ENCODE measurements at regions not wholly inside any gene's neighbourhood (a gene's known extent, or its start where the extent isn't known, plus 50 kb on each side); places are given as distances from the start of the nearest gene placed in this dataset.

DNA sequence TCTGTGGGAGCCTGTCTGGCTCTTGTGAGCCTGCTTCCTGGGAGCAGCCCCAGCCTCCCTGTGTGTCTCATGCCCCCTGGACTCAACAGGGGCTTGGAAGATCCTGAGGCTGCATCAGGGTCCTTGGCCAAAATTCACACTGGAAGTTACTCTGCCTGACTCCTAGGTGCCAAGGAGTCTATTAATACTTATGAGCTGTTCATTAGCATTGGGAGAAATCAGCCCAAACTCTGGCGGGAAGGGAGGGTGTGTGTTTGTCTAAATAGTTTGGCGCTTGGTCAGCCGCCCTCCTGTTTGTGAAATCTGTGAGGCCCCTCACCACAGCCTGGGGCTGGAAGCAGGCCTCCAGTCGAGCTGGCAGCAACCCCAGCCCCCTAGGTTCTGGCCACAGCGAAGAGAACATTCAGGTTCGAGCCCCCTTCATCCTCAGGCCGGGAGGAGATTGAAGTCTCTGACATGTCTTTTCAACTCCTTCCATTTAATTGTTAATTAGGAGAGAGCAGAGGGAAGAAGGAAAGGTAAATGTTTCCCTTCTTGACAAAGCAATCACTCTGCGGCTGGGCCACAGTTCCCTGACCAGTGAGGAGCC, 82.1 kb upstream of the F3 start:
- BruUV-seq (replicated peaks): no TSS peak
- intact Hi-C loops (cut with micrococcal nuclease; ENCODE audit: unreplicated experiment): loop anchor here (1.0 to 5.0 kb wide), 3 partner anchors 19 to 179 kb away; partner anchors contain the start of gene F3

DNA sequence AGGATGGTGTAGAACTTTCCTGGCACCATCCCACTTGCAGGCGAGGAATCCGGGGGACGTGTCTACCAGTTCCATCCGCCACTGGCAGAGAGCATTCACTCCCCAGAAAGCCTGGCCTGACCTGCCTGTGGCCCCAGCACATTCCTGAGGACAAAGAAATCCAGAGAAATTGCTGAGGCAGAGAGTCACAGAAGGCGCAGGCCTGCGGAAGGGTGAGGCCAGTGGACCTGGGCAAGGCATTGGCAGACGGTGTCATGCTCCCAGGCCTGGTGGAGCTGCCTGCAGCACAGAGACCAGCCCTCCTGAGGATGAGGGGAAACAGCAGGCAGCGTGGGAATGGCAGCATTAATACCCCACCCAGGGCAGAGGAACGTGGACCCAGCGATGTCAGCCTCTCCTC, 81.2 kb upstream of the F3 start:
- peaks cover 41% of the 10 kb centered on the region for H3K36me3 Mint-ChIP-seq (ENCODE audit: insufficient read depth, unreplicated experiment)
- H3K4me3 Mint-ChIP-seq (ENCODE audit: low read depth, unreplicated experiment): peak overlapping the region; percentile 55
- peak overlapping the region; percentile 99 for H3K27ac Mint-ChIP-seq (ENCODE audit: unreplicated experiment)
- peaks cover 63% of the 10 kb centered on the region for H3K4me1 Mint-ChIP-seq (ENCODE audit: low read depth, unreplicated experiment)
- TF ChIP-seq, protein P1, sequence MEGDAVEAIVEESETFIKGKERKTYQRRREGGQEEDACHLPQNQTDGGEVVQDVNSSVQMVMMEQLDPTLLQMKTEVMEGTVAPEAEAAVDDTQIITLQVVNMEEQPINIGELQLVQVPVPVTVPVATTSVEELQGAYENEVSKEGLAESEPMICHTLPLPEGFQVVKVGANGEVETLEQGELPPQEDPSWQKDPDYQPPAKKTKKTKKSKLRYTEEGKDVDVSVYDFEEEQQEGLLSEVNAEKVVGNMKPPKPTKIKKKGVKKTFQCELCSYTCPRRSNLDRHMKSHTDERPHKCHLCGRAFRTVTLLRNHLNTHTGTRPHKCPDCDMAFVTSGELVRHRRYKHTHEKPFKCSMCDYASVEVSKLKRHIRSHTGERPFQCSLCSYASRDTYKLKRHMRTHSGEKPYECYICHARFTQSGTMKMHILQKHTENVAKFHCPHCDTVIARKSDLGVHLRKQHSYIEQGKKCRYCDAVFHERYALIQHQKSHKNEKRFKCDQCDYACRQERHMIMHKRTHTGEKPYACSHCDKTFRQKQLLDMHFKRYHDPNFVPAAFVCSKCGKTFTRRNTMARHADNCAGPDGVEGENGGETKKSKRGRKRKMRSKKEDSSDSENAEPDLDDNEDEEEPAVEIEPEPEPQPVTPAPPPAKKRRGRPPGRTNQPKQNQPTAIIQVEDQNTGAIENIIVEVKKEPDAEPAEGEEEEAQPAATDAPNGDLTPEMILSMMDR (IDR thresholded peaks at IDR 0.05; ENCODE audit: unreplicated experiment): no peak
- peak; percentile 87 for DNase-seq
- no TSS peak for BruUV-seq (replicated peaks)
- peaks cover 10% of the 10 kb centered on the region for H3K9me3 Mint-ChIP-seq (ENCODE audit: low read depth, unreplicated experiment)
- CTCF ChIA-PET: interaction anchor here (0.8 to 1.9 kb wide), 7 partner anchors 12 to 181 kb away, joined by 3 to 11 read pairs (median 5); partner anchors contain the start of gene F3
- intact Hi-C loops (cut with micrococcal nuclease; ENCODE audit: unreplicated experiment): loop anchor here (1.0 to 5.0 kb wide), 3 partner anchors 20 to 180 kb away; partner anchors contain the start of gene F3
- no peaks in the 10 kb centered on the region for H3K27me3 Mint-ChIP-seq (ENCODE audit: unreplicated experiment)

More for the DNA sequence above, 82.1 kb upstream of the F3 start:
- peak; percentile 75 for DNase-seq
- Mint-ChIP-seq H3K27me3 (ENCODE audit: unreplicated experiment) (no peaks in the 10 kb centered on the region), H3K4me3 (ENCODE audit: low read depth, unreplicated experiment) (peak overlapping the region; percentile 7), H3K9me3 (ENCODE audit: low read depth, unreplicated experiment) (peaks cover 2% of the 10 kb centered on the region), H3K4me1 (ENCODE audit: low read depth, unreplicated experiment) (peaks cover 54% of the 10 kb centered on the region), H3K36me3 (ENCODE audit: insufficient read depth, unreplicated experiment) (peaks cover 34% of the 10 kb centered on the region), H3K27ac (ENCODE audit: unreplicated experiment) (peak overlapping the region; percentile 99)
- CTCF ChIA-PET: interaction anchor here (0.8 to 1.9 kb wide), 7 partner anchors 11 to 96 kb away, joined by 3 to 11 read pairs (median 4); partner anchors contain the start of gene F3
- TF ChIP-seq, protein P1 (IDR thresholded peaks at IDR 0.05; ENCODE audit: unreplicated experiment): no peak

DNA sequence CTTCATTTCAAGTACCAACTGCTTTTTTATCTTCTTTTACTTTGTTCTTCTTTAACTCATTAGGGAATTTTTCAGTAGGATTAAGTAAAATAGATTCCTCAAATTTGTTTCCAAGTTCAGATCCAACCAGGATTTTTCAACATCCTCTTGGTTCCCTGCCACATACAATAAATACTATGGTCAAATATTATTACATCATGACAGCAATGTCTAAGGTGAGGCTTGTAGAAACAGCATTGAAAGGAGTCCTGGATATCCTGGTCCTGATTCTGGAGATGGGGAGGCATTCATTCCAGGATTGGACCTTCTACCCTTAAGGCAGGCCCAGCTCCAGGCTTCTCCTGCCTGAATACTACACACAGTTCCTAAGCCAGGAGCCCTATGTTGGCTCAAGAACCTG, 80.2 kb upstream of the F3 start:
- TF ChIP-seq, protein P1 (IDR thresholded peaks at IDR 0.05; ENCODE audit: unreplicated experiment): no peak
- no peak for DNase-seq
- Mint-ChIP-seq H3K4me1 (ENCODE audit: low read depth, unreplicated experiment) (peaks cover 72% of the 10 kb centered on the region), H3K27me3 (ENCODE audit: unreplicated experiment) (no peaks in the 10 kb centered on the region), H3K27ac (ENCODE audit: unreplicated experiment) (peak overlapping the region; percentile 99), H3K9me3 (ENCODE audit: low read depth, unreplicated experiment) (peaks cover 10% of the 10 kb centered on the region), H3K4me3 (ENCODE audit: low read depth, unreplicated experiment) (no peak overlapping the region), H3K36me3 (ENCODE audit: insufficient read depth, unreplicated experiment) (peaks cover 37% of the 10 kb centered on the region)
- intact Hi-C loops (cut with micrococcal nuclease; ENCODE audit: unreplicated experiment): loop anchor here (2.0 to 5.0 kb wide), 3 partner anchors 27 to 180 kb away; partner anchors contain the start of gene F3
- CTCF ChIA-PET: no interaction called here
- BruUV-seq (replicated peaks): TSS peak; percentile 56

DNA sequence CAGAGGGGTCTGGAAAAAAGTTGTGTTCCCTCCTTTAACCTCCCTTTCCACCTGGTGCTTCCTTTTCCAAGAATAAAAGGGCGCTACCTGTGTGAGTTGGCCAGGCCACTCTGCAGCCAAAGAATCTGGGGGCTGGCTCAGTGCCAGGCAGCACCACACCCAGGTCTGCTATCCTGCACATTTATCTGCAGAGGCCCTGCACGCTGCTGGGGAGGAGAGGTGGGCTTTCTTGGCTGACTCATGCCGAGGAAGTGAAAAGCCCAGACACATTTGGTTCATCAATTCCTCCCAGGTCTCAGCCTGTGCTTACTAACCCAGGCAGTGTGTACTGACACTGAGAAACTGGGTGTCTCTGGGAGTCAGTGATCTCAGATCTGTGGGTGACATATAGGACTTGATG, 79.8 kb upstream of the F3 start:
- Mint-ChIP-seq H3K27ac (ENCODE audit: unreplicated experiment) (peak overlapping the region; percentile 99), H3K4me3 (ENCODE audit: low read depth, unreplicated experiment) (no peak overlapping the region), H3K27me3 (ENCODE audit: unreplicated experiment) (no peaks in the 10 kb centered on the region), H3K4me1 (ENCODE audit: low read depth, unreplicated experiment) (peaks cover 76% of the 10 kb centered on the region), H3K36me3 (ENCODE audit: insufficient read depth, unreplicated experiment) (peaks cover 40% of the 10 kb centered on the region), H3K9me3 (ENCODE audit: low read depth, unreplicated experiment) (peaks cover 10% of the 10 kb centered on the region)
- CTCF ChIA-PET: no interaction called here
- TF ChIP-seq, protein P1 (IDR thresholded peaks at IDR 0.05; ENCODE audit: unreplicated experiment): no peak
- BruUV-seq (replicated peaks): no TSS peak
- intact Hi-C loops (cut with micrococcal nuclease; ENCODE audit: unreplicated experiment): loop anchor here (2.0 to 5.0 kb wide), 3 partner anchors 27 to 181 kb away; partner anchors contain the start of gene F3
- DNase-seq: peak; percentile 92

Data from Calu3 (cell line).